GM18858 (cell line): ENCODE measurements at regions not wholly inside any gene's neighbourhood (a gene's known extent, or its start where the extent isn't known, plus 50 kb on each side); places are given as distances from the start of the nearest gene placed in this dataset.
"Not testable (repeated sequence)": the region's sequence is repeated elsewhere in the genome, so short reads cannot be mapped to it uniquely, and the experiment has no call there.

Source experiments
- ATAC-seq: cut with Tn5 transposase; IDR thresholded peaks from one replicate; pipeline ENCODE4 v1.9.1; 2021; ENCODE audit not compliant: unreplicated experiment

- ATAC-seq = no peak
Measured at GRCh38 chr2:53610260-53610659, 157.3 kb upstream of the CHAC2 start.

GRCh38 chr2:53609551-53609950, 158.1 kb upstream of the CHAC2 start:
- ATAC-seq = no peak

GRCh38 chr2:53608293-53608692, 159.3 kb upstream of the CHAC2 start:
- no peak for ATAC-seq

- ATAC-seq = no peak
Measured at GRCh38 chr2:53600815-53601214, 166.8 kb upstream of the CHAC2 start.

GRCh38 chr2:53586733-53587612, 180.6 kb upstream of the CHAC2 start:
- not testable (repeated sequence) for ATAC-seq

GRCh38 chr2:53584986-53585385, 182.6 kb upstream of the CHAC2 start:
- no peak for ATAC-seq

GRCh38 chr2:53583583-53583982, 184.0 kb upstream of the CHAC2 start:
- no peak for ATAC-seq

- no peak for ATAC-seq
Measured at GRCh38 chr2:53582556-53582955, 185.0 kb upstream of the CHAC2 start.

GRCh38 chr2:53576166-53576565, 191.4 kb upstream of the CHAC2 start:
- ATAC-seq = no peak

- no peak for ATAC-seq
Measured at GRCh38 chr2:53575721-53576124, 191.9 kb upstream of the CHAC2 start.

GRCh38 chr2:53572696-53573095, 194.9 kb upstream of the CHAC2 start:
- no peak for ATAC-seq

GRCh38 chr2:53569957-53570727, 197.5 kb upstream of the CHAC2 start:
- no peak for ATAC-seq

- no peak for ATAC-seq
Measured at GRCh38 chr2:53568469-53568868, 199.1 kb upstream of the CHAC2 start.

GRCh38 chr2:53567073-53567472, 200.5 kb upstream of the CHAC2 start:
- ATAC-seq = no peak

GRCh38 chr2:53562407-53562806, 205.2 kb upstream of the CHAC2 start:
- ATAC-seq = no peak

GRCh38 chr2:53561155-53561554, 206.4 kb upstream of the CHAC2 start:
- ATAC-seq = no peak

GRCh38 chr2:53559302-53559966, 208.2 kb upstream of the CHAC2 start:
- ATAC-seq = no peak

GRCh38 chr2:53558867-53559266, 208.7 kb upstream of the CHAC2 start:
- no peak for ATAC-seq

GRCh38 chr2:53549497-53549896, 218.1 kb upstream of the CHAC2 start:
- no peak for ATAC-seq

GRCh38 chr2:53545604-53546003, 222.0 kb upstream of the CHAC2 start:
- ATAC-seq = no peak

GRCh38 chr2:53544871-53545558, 222.6 kb upstream of the CHAC2 start:
- no peak for ATAC-seq
